Mammary epithelial cell (primary cell): ENCODE measurements at regions not wholly inside any gene's neighbourhood (a gene's known extent, or its start where the extent isn't known, plus 50 kb on each side); places are given as distances from the start of the nearest gene placed in this dataset.

Experiments
- EZH2 ChIP-seq: IDR thresholded peaks from 2 replicates; pipeline ENCODE4 v1.6.1; 2012; ENCODE audit warnings: low read length, inconsistent platforms, borderline replicate concordance
- TF ChIP-seq, protein P1 (sequence below), 2 donors: IDR thresholded peaks in 1 of 2; conservative IDR thresholded peaks in 1 of 2; 2 replicates each; pipeline ENCODE4 v1.5.1; 2011 to 2012; ENCODE audit warnings: inconsistent platforms in 2 of 2, low read length in 2 of 2, mild to moderate bottlenecking in 2 of 2, control low read depth in 1 of 2, low read depth in 1 of 2; ENCODE audit not compliant: insufficient read depth in 1 of 2; ENCODE audit errors: extremely low read depth in 1 of 2

DNA sequence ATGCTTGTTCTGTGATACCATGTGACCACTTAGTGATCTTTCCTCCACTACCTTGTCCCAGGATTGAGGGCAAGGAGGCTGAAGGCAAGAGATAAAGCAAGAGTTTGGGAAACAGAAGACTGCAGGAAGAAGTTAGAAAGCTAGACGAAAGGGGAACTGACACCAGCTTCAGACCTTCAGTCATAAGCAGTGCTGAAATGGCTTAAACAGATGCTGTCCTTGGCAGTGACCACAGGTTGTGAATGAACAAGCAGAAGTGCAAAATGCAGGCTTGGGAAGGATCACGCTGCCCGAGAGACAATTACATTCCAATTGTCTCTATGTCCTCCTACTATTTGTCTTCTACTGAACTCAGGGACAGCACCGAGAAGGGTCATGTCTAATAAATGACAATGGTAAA, 704.9 kb upstream of the AUTS2 start:
- TF ChIP-seq, protein P1, sequence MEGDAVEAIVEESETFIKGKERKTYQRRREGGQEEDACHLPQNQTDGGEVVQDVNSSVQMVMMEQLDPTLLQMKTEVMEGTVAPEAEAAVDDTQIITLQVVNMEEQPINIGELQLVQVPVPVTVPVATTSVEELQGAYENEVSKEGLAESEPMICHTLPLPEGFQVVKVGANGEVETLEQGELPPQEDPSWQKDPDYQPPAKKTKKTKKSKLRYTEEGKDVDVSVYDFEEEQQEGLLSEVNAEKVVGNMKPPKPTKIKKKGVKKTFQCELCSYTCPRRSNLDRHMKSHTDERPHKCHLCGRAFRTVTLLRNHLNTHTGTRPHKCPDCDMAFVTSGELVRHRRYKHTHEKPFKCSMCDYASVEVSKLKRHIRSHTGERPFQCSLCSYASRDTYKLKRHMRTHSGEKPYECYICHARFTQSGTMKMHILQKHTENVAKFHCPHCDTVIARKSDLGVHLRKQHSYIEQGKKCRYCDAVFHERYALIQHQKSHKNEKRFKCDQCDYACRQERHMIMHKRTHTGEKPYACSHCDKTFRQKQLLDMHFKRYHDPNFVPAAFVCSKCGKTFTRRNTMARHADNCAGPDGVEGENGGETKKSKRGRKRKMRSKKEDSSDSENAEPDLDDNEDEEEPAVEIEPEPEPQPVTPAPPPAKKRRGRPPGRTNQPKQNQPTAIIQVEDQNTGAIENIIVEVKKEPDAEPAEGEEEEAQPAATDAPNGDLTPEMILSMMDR (conservative IDR thresholded peaks at IDR 0.05 in 1 of 2, IDR thresholded peaks at IDR 0.05 in 1 of 2; ENCODE audit: extremely low read depth in 1 of 2, insufficient read depth in 1 of 2, low read depth in 1 of 2, low read length in 2 of 2): no peak
- TF ChIP-seq EZH2: no peak
